ENCODE measurements at regions not wholly inside any gene's neighbourhood (a gene's known extent, or its start where the extent isn't known, plus 50 kb on each side); places are given as distances from the start of the nearest gene placed in this dataset.

GRCh38 chr3:106734712-106735111 lies 642.5 kb upstream of the CCDC54 start:
- TF ChIP-seq POLR2AphosphoS5 (IDR thresholded peaks at IDR 0.05; ENCODE audit: low read depth, low read length) (no peak), POLR2A (IDR thresholded peaks at IDR 0.05; ENCODE audit: low read depth, low read length) (no peak), TAF1 (IDR thresholded peaks at IDR 0.05; ENCODE audit: low read depth, low read length) (no peak), PAX5 (IDR thresholded peaks at IDR 0.05; ENCODE audit: insufficient read depth, low read length, severe bottlenecking) (no peak)

Measured in GM12891 (cell line).